ENCODE measurements at regions not wholly inside any gene's neighbourhood (a gene's known extent, or its start where the extent isn't known, plus 50 kb on each side); places are given as distances from the start of the nearest gene placed in this dataset.

GRCh38 chr20:21867811-21868210, 162.3 kb downstream of the PAX1 start:
- no peak for TF ChIP-seq CTCF (IDR thresholded peaks at IDR 0.05; ENCODE audit: insufficient read depth, low read length, poor library complexity, severe bottlenecking)
- H3K36me3 ChIP-seq (ENCODE audit: control insufficient read depth, insufficient read depth, low read length), result no peaks in the 10 kb centered on the region
- no peaks in the 10 kb centered on the region for H3K27me3 ChIP-seq (ENCODE audit: control insufficient read depth, insufficient read depth, low read length)
- H3K4me3 ChIP-seq (ENCODE audit: low read depth, low read length), result no peak overlapping the region
- DNase-seq (ENCODE audit: low read depth), result no peak

GRCh38 chr20:21867353-21867752, 161.9 kb downstream of the PAX1 start:
- H3K27me3 ChIP-seq (ENCODE audit: control insufficient read depth, insufficient read depth, low read length), result no peaks in the 10 kb centered on the region
- DNase-seq (ENCODE audit: low read depth), result no peak
- no peak for TF ChIP-seq CTCF (IDR thresholded peaks at IDR 0.05; ENCODE audit: insufficient read depth, low read length, poor library complexity, severe bottlenecking)
- H3K4me3 ChIP-seq (ENCODE audit: low read depth, low read length), result no peak overlapping the region
- H3K36me3 ChIP-seq (ENCODE audit: control insufficient read depth, insufficient read depth, low read length), result no peaks in the 10 kb centered on the region

GRCh38 chr20:21862956-21863355, 157.5 kb downstream of the PAX1 start:
- Histone ChIP-seq H3K4me3 (ENCODE audit: low read depth, low read length) (no peak overlapping the region), H3K36me3 (ENCODE audit: control insufficient read depth, insufficient read depth, low read length) (no peaks in the 10 kb centered on the region), H3K27me3 (ENCODE audit: control insufficient read depth, insufficient read depth, low read length) (no peaks in the 10 kb centered on the region)
- no peak for DNase-seq (ENCODE audit: low read depth)
- TF ChIP-seq CTCF (IDR thresholded peaks at IDR 0.05; ENCODE audit: insufficient read depth, low read length, poor library complexity, severe bottlenecking), result no peak

- TF ChIP-seq CTCF (IDR thresholded peaks at IDR 0.05; ENCODE audit: insufficient read depth, low read length, poor library complexity, severe bottlenecking), result no peak
- no peaks in the 10 kb centered on the region for H3K36me3 ChIP-seq (ENCODE audit: control insufficient read depth, insufficient read depth, low read length)
- no peaks in the 10 kb centered on the region for H3K27me3 ChIP-seq (ENCODE audit: control insufficient read depth, insufficient read depth, low read length)
- no peak overlapping the region for H3K4me3 ChIP-seq (ENCODE audit: low read depth, low read length)
- no peak for DNase-seq (ENCODE audit: low read depth)
These were observed 156.9 kb downstream of the PAX1 start for GRCh38 chr20:21862259-21862946.

GRCh38 chr20:21840991-21841390, 135.5 kb downstream of the PAX1 start:
- H3K4me3 ChIP-seq (ENCODE audit: low read depth, low read length), result no peak overlapping the region
- no peaks in the 10 kb centered on the region for H3K36me3 ChIP-seq (ENCODE audit: control insufficient read depth, insufficient read depth, low read length)
- H3K27me3 ChIP-seq (ENCODE audit: control insufficient read depth, insufficient read depth, low read length), result no peaks in the 10 kb centered on the region
- no peak for DNase-seq (ENCODE audit: low read depth)
- TF ChIP-seq CTCF (IDR thresholded peaks at IDR 0.05; ENCODE audit: insufficient read depth, low read length, poor library complexity, severe bottlenecking), result no peak

GRCh38 chr20:21839982-21840381, 134.5 kb downstream of the PAX1 start:
- no peak for DNase-seq (ENCODE audit: low read depth)
- Histone ChIP-seq H3K36me3 (ENCODE audit: control insufficient read depth, insufficient read depth, low read length) (no peaks in the 10 kb centered on the region), H3K4me3 (ENCODE audit: low read depth, low read length) (no peak overlapping the region), H3K27me3 (ENCODE audit: control insufficient read depth, insufficient read depth, low read length) (no peaks in the 10 kb centered on the region)
- TF ChIP-seq CTCF (IDR thresholded peaks at IDR 0.05; ENCODE audit: insufficient read depth, low read length, poor library complexity, severe bottlenecking), result no peak

All from kidney epithelial cell (primary cell).